ENCODE measurements at regions not wholly inside any gene's neighbourhood (a gene's known extent, or its start where the extent isn't known, plus 50 kb on each side); places are given as distances from the start of the nearest gene placed in this dataset.

GRCh38 chr13:22053053-22053452 is 382.2 kb downstream of the FGF9 start:
- in situ Hi-C loops (cut with MboI; ENCODE audit: low sequenced_read_pairs in 4 of 4): no loop called here

GRCh38 chr13:22055259-22055658 is 384.4 kb downstream of the FGF9 start:
- Histone ChIP-seq H3K4me3 (no peak overlapping the region), H3K27ac (no peak overlapping the region), H3K4me1 (no peaks in the 10 kb centered on the region), H3K27me3 (no peaks in the 10 kb centered on the region), H3K9me3 (no peaks in the 10 kb centered on the region), H3K36me3 (no peaks in the 10 kb centered on the region)
- in situ Hi-C loops (cut with MboI; ENCODE audit: low sequenced_read_pairs in 4 of 4): no loop called here
- ATAC-seq: no peak
- intact Hi-C loops (cut with DNase I; ENCODE audit: low total_unique reads): no loop called here
- TF ChIP-seq POLR2A (IDR thresholded peaks at IDR 0.05) (no peak), CTCF (IDR thresholded peaks at IDR 0.05 in 4 of 5, conservative IDR thresholded peaks at IDR 0.05 in 1 of 5) (no peak)
- DNase-seq: no peak

More at GRCh38 chr13:22053053-22053452, 382.2 kb downstream of the FGF9 start:
- Histone ChIP-seq H3K36me3 (no peaks in the 10 kb centered on the region), H3K4me3 (no peak overlapping the region), H3K27me3 (no peaks in the 10 kb centered on the region), H3K27ac (no peak overlapping the region), H3K4me1 (no peaks in the 10 kb centered on the region), H3K9me3 (no peaks in the 10 kb centered on the region)
- no peak for DNase-seq
- intact Hi-C loops (cut with DNase I; ENCODE audit: low total_unique reads): no loop called here
- no peak for ATAC-seq
- TF ChIP-seq POLR2A (IDR thresholded peaks at IDR 0.05) (no peak), CTCF (IDR thresholded peaks at IDR 0.05 in 4 of 5, conservative IDR thresholded peaks at IDR 0.05 in 1 of 5) (no peak)

GRCh38 chr13:22060187-22060586 is 389.3 kb downstream of the FGF9 start:
- no peaks in the 10 kb centered on the region for H3K4me1 ChIP-seq
- H3K9me3 ChIP-seq: no peaks in the 10 kb centered on the region
- H3K36me3 ChIP-seq: no peaks in the 10 kb centered on the region
- in situ Hi-C loops (cut with MboI; ENCODE audit: low sequenced_read_pairs in 4 of 4) (no loop called here), intact Hi-C loops (cut with DNase I; ENCODE audit: low total_unique reads) (no loop called here)
- no peaks in the 10 kb centered on the region for H3K27me3 ChIP-seq
- ATAC-seq (no peak), DNase-seq (no peak)
- no peak overlapping the region for H3K27ac ChIP-seq
- TF ChIP-seq POLR2A (IDR thresholded peaks at IDR 0.05) (no peak), CTCF (IDR thresholded peaks at IDR 0.05 in 4 of 5, conservative IDR thresholded peaks at IDR 0.05 in 1 of 5) (no peak)
- no peak overlapping the region for H3K4me3 ChIP-seq

GRCh38 chr13:22061371-22061805 is 390.5 kb downstream of the FGF9 start:
- no peak overlapping the region for H3K27ac ChIP-seq
- H3K4me3 ChIP-seq: no peak overlapping the region
- DNase-seq (no peak), ATAC-seq (no peak)
- no peaks in the 10 kb centered on the region for H3K27me3 ChIP-seq
- intact Hi-C loops (cut with DNase I; ENCODE audit: low total_unique reads): no loop called here
- no peaks in the 10 kb centered on the region for H3K9me3 ChIP-seq
- no peaks in the 10 kb centered on the region for H3K4me1 ChIP-seq
- in situ Hi-C loops (cut with MboI; ENCODE audit: low sequenced_read_pairs in 4 of 4): no loop called here
- H3K36me3 ChIP-seq: no peaks in the 10 kb centered on the region
- TF ChIP-seq CTCF (IDR thresholded peaks at IDR 0.05 in 4 of 5, conservative IDR thresholded peaks at IDR 0.05 in 1 of 5): no peak
- TF ChIP-seq POLR2A (IDR thresholded peaks at IDR 0.05): no peak

GRCh38 chr13:22061806-22062391 is 391.0 kb downstream of the FGF9 start:
- intact Hi-C loops (cut with DNase I; ENCODE audit: low total_unique reads): no loop called here
- Histone ChIP-seq H3K4me1 (no peaks in the 10 kb centered on the region), H3K36me3 (no peaks in the 10 kb centered on the region), H3K27me3 (no peaks in the 10 kb centered on the region), H3K27ac (no peak overlapping the region), H3K9me3 (no peaks in the 10 kb centered on the region), H3K4me3 (no peak overlapping the region)
- TF ChIP-seq CTCF (IDR thresholded peaks at IDR 0.05 in 4 of 5, conservative IDR thresholded peaks at IDR 0.05 in 1 of 5) (no peak), POLR2A (IDR thresholded peaks at IDR 0.05) (no peak)
- DNase-seq (no peak), ATAC-seq (no peak)
- in situ Hi-C loops (cut with MboI; ENCODE audit: low sequenced_read_pairs in 4 of 4): no loop called here

All from gastrocnemius medialis (tissue), 4 donors.